ENCODE measurements at regions not wholly inside any gene's neighbourhood (a gene's known extent, or its start where the extent isn't known, plus 50 kb on each side); places are given as distances from the start of the nearest gene placed in this dataset.

- TF ChIP-seq CTCF (IDR thresholded peaks at IDR 0.05; ENCODE audit: low read depth, low read length, poor library complexity, severe bottlenecking) (no peak), EZH2phosphoT487 (IDR thresholded peaks at IDR 0.05; ENCODE audit: borderline replicate concordance, low read length) (no peak)
Observed at GRCh38 chr2:83756219-83756618, 702.9 kb downstream of the SUCLG1 start.

All from DOHH2 (cell line).